HG02610 (cell line): ENCODE measurements at regions not wholly inside any gene's neighbourhood (a gene's known extent, or its start where the extent isn't known, plus 50 kb on each side); places are given as distances from the start of the nearest gene placed in this dataset.
"Not testable (repeated sequence)": the region's sequence is repeated elsewhere in the genome, so short reads cannot be mapped to it uniquely, and the experiment has no call there.

Experiments
- ATAC-seq: cut with Tn5 transposase; IDR thresholded peaks from one replicate; pipeline ENCODE4 v1.9.1; 2021; ENCODE audit warnings: mild to moderate bottlenecking, moderate library complexity; ENCODE audit not compliant: unreplicated experiment

- peak; percentile 59 for ATAC-seq
These were observed 114.3 kb upstream of the EPB41L4A start for GRCh38 chr5:112533362-112533761.

GRCh38 chr5:112534067-112534583 is 115.0 kb upstream of the EPB41L4A start:
- no peak for ATAC-seq

- peak; percentile 41 for ATAC-seq
These were observed 115.7 kb upstream of the EPB41L4A start for GRCh38 chr5:112534611-112535255.

- ATAC-seq = no peak
These were observed 116.3 kb upstream of the EPB41L4A start for GRCh38 chr5:112535356-112535755.

GRCh38 chr5:112544558-112544957 is 125.5 kb upstream of the EPB41L4A start:
- ATAC-seq = not testable (repeated sequence)

- ATAC-seq = no peak
These were observed 128.0 kb upstream of the EPB41L4A start for GRCh38 chr5:112546946-112547592.

GRCh38 chr5:112548246-112548881 is 129.3 kb upstream of the EPB41L4A start:
- ATAC-seq = peak; percentile 69

GRCh38 chr5:112549127-112549526 is 130.1 kb upstream of the EPB41L4A start:
- ATAC-seq = no peak

GRCh38 chr5:112549605-112550166 is 130.6 kb upstream of the EPB41L4A start:
- no peak for ATAC-seq

- ATAC-seq = no peak
These were observed 132.4 kb upstream of the EPB41L4A start for GRCh38 chr5:112551419-112552032.

GRCh38 chr5:112552216-112552615 is 133.1 kb upstream of the EPB41L4A start:
- no peak for ATAC-seq

GRCh38 chr5:112552791-112553190 is 133.7 kb upstream of the EPB41L4A start:
- ATAC-seq = no peak

- no peak for ATAC-seq
These were observed 135.3 kb upstream of the EPB41L4A start for GRCh38 chr5:112554101-112554977.

GRCh38 chr5:112555197-112555596 is 136.1 kb upstream of the EPB41L4A start:
- no peak for ATAC-seq

- no peak for ATAC-seq
These were observed 136.6 kb upstream of the EPB41L4A start for GRCh38 chr5:112555691-112556090.

- ATAC-seq = not testable (repeated sequence)
These were observed 140.4 kb upstream of the EPB41L4A start for GRCh38 chr5:112559501-112559900.

- ATAC-seq = no peak
These were observed 141.3 kb upstream of the EPB41L4A start for GRCh38 chr5:112560371-112560770.

GRCh38 chr5:112563169-112563826 is 144.2 kb upstream of the EPB41L4A start:
- no peak for ATAC-seq

GRCh38 chr5:112566251-112566650 is 147.2 kb upstream of the EPB41L4A start:
- no peak for ATAC-seq

GRCh38 chr5:112569596-112569995 is 150.5 kb upstream of the EPB41L4A start:
- no peak for ATAC-seq
